NT2/D1 (cell line): ENCODE measurements at regions not wholly inside any gene's neighbourhood (a gene's known extent, or its start where the extent isn't known, plus 50 kb on each side); places are given as distances from the start of the nearest gene placed in this dataset.

Experiments used
- DNase-seq: peaks from one replicate; pipeline ENCODE4 v3.0.0-alpha.2; 2011; ENCODE audit warnings: low read depth, low spot score
- H3K27me3 ChIP-seq: 2 replicates; pipeline ENCODE4 v1.6.0; 2011; ENCODE audit warnings: mild to moderate bottlenecking; ENCODE audit not compliant: insufficient read length, insufficient read depth
- H3K36me3 ChIP-seq: 2 replicates; pipeline ENCODE4 v1.6.1; 2011; ENCODE audit warnings: mild to moderate bottlenecking, low read length, mixed read lengths; ENCODE audit not compliant: insufficient read depth, insufficient read length
- H3K4me1 ChIP-seq: 2 replicates; pipeline ENCODE4 v1.5.1; 2011; ENCODE audit not compliant: insufficient read depth, insufficient read length
- H3K4me3 ChIP-seq: 2 replicates; pipeline ENCODE4 v1.5.1; 2011; ENCODE audit warnings: low read depth; ENCODE audit not compliant: insufficient read length
- H3K9ac ChIP-seq: 2 replicates; pipeline ENCODE4 v1.6.0; 2011; ENCODE audit warnings: low read depth; ENCODE audit not compliant: insufficient read length
- H3K9me3 ChIP-seq: 2 replicates; pipeline ENCODE4 v1.5.1; 2011; ENCODE audit warnings: mild to moderate bottlenecking, low read length; ENCODE audit not compliant: insufficient read depth
- SUZ12 ChIP-seq: IDR thresholded peaks from 2 replicates; pipeline ENCODE4 v1.6.1; 2011; ENCODE audit not compliant: insufficient read length, insufficient read depth; ENCODE audit errors: extremely low read depth
- YY1 ChIP-seq: IDR thresholded peaks from 2 replicates; pipeline ENCODE4 v1.6.1; 2011; ENCODE audit not compliant: insufficient read length, insufficient read depth
- ZNF274 ChIP-seq: IDR thresholded peaks from 2 replicates; pipeline ENCODE4 v1.6.1; 2011; ENCODE audit warnings: mild to moderate bottlenecking, low read depth, low read length

- Histone ChIP-seq H3K9ac (no peak overlapping the region), H3K27me3 (no peaks in the 10 kb centered on the region), H3K4me1 (peaks cover 6% of the 10 kb centered on the region), H3K4me3 (no peak overlapping the region), H3K36me3 (no peaks in the 10 kb centered on the region), H3K9me3 (no peaks in the 10 kb centered on the region)
- DNase-seq = no peak
- TF ChIP-seq YY1 = no peak
- no peak for TF ChIP-seq ZNF274
- no peak for TF ChIP-seq SUZ12
Observed at GRCh38 chr11:70577258-70577603, 178.9 kb downstream of the CTTN start.

DNA sequence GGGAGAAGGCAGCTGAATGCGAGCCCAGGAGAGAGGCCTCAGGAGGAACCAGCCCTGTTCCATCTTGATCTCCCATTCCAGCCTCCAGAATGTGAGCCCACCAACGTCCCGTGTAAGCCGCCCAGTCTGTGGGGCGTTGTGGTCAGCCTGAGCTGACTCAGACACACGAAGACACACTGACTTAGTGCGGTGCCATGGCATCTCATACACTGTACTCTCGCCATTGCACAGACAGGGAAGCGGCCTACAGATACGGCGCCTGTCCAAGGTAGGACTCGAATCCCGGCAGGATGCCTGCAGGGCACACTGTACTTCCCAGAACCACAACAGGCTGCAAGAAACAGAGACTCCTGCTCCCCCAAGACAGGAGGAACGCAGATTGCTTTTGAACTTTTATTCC lies 179.6 kb downstream of the CTTN start:
- Histone ChIP-seq H3K27me3 (no peaks in the 10 kb centered on the region), H3K9ac (no peak overlapping the region), H3K4me1 (peaks cover 9% of the 10 kb centered on the region), H3K36me3 (no peaks in the 10 kb centered on the region), H3K4me3 (no peak overlapping the region), H3K9me3 (no peaks in the 10 kb centered on the region)
- TF ChIP-seq SUZ12 (no peak), YY1 (no peak), ZNF274 (no peak)
- no peak for DNase-seq

GRCh38 chr11:70578371-70578770 lies 180.0 kb downstream of the CTTN start:
- TF ChIP-seq YY1 (no peak), ZNF274 (no peak), SUZ12 (no peak)
- Histone ChIP-seq H3K36me3 (no peaks in the 10 kb centered on the region), H3K27me3 (no peaks in the 10 kb centered on the region)

GRCh38 chr11:70578831-70579230 lies 180.5 kb downstream of the CTTN start:
- no peaks in the 10 kb centered on the region for H3K9me3 ChIP-seq
- no peak overlapping the region for H3K4me3 ChIP-seq
- H3K4me1 ChIP-seq = peaks cover 9% of the 10 kb centered on the region
- DNase-seq = no peak
- H3K27me3 ChIP-seq = no peaks in the 10 kb centered on the region
- no peak overlapping the region for H3K9ac ChIP-seq
- TF ChIP-seq ZNF274 = no peak
- TF ChIP-seq SUZ12 = no peak
- TF ChIP-seq YY1 = no peak
- no peaks in the 10 kb centered on the region for H3K36me3 ChIP-seq

More at GRCh38 chr11:70578371-70578770, 180.0 kb downstream of the CTTN start:
- H3K9ac ChIP-seq = no peak overlapping the region
- no peak for DNase-seq
- H3K4me1 ChIP-seq = peaks cover 9% of the 10 kb centered on the region
- H3K9me3 ChIP-seq = no peaks in the 10 kb centered on the region
- no peak overlapping the region for H3K4me3 ChIP-seq

DNA sequence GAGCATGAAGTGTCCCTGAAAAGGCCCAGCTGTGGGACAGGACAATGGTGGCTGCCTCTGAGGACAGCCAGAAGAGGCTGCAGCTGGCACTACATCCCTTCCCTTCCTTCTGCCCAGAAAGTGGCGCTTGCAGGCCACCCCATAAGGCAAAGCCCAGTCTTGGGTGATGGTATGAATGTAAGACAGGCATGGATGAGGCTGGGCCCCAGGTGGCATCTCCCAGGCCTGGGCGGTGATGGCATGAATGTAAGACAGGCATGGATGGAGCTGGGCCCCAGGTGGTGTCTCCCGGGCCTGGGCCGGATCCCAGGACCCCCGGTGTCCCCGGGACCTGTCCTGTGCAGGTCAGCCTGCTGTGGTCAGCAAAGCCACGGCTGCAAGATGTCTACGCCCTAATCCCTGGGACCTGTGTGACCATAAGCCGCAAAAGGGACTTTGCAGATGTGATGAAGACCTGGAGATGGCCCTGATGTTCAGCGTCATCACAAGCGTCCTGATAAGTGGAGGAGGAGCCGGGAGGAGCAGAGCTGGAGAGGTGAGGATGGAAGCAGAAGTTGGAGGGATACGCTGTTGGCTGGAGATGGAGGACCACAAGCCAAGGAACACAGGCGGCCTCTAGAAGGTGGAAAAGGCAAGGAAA lies 181.1 kb downstream of the CTTN start:
- Histone ChIP-seq H3K36me3 (no peaks in the 10 kb centered on the region), H3K27me3 (no peaks in the 10 kb centered on the region), H3K4me3 (no peak overlapping the region), H3K4me1 (peaks cover 12% of the 10 kb centered on the region), H3K9me3 (no peaks in the 10 kb centered on the region), H3K9ac (no peak overlapping the region)
- TF ChIP-seq SUZ12 (no peak), YY1 (no peak), ZNF274 (no peak)
- no peak for DNase-seq

- H3K9ac ChIP-seq = no peak overlapping the region
- no peaks in the 10 kb centered on the region for H3K27me3 ChIP-seq
- H3K4me1 ChIP-seq = peaks cover 10% of the 10 kb centered on the region
- no peak for DNase-seq
- no peak for TF ChIP-seq ZNF274
- no peak for TF ChIP-seq SUZ12
- TF ChIP-seq YY1 = no peak
- H3K36me3 ChIP-seq = no peaks in the 10 kb centered on the region
- no peak overlapping the region for H3K4me3 ChIP-seq
- H3K9me3 ChIP-seq = no peaks in the 10 kb centered on the region
Observed at GRCh38 chr11:70580036-70580805, 181.9 kb downstream of the CTTN start.
